Panc1 (cell line): ENCODE measurements at regions not wholly inside any gene's neighbourhood (a gene's known extent, or its start where the extent isn't known, plus 50 kb on each side); places are given as distances from the start of the nearest gene placed in this dataset.

Experiments used
- ATAC-seq: fragments of 200-7000 bp; cut with Tn5 transposase; 2 replicates; pipeline ENCODE4 v1.9.1; 2020; ENCODE audit warnings: mild to moderate bottlenecking, moderate library complexity
- BruUV-seq: library from RNA; stranded (reverse); fragments of 400-500 nt; replicated peaks from 2 replicates; lab custom pipeline; 2021; lab: Mats Ljungman, UMichigan
- CTCF ChIA-PET: fragments of 300-600 bp; sonication (Branson Sonifier 250); formaldehyde crosslinking; loops from one replicate; lab custom pipeline; 2022; ENCODE audit warnings: antibody characterized with exemption; lab: Charles Lee
- POLR2A ChIA-PET: fragments of 300-600 bp; sonication (Branson Sonifier 250); formaldehyde crosslinking; loops from one replicate; lab custom pipeline; 2022; ENCODE audit warnings: antibody characterized with exemption; lab: Charles Lee
- DNase-seq: peaks from one replicate; pipeline ENCODE4 v3.0.0-alpha.2; 2010; ENCODE audit warnings: low read depth, low spot score
- H3K27ac ChIP-seq: 2 replicates; pipeline ENCODE4 v1.5.1; 2011; ENCODE audit warnings: mild to moderate bottlenecking, low read length, inconsistent platforms
- H3K27me3 ChIP-seq: fragments of 200-500 bp; sonication (Bioruptor generic); 2 replicates; pipeline ENCODE4 v1.6.0; 2014; ENCODE audit warnings: low read length, inconsistent platforms; ENCODE audit not compliant: control insufficient read depth, insufficient read depth
- H3K36me3 ChIP-seq: fragments of 200-500 bp; sonication (Bioruptor generic); 2 replicates; pipeline ENCODE4 v1.5.1; 2014; ENCODE audit warnings: inconsistent platforms, mild to moderate bottlenecking, low read length, moderate library complexity; ENCODE audit not compliant: control insufficient read depth, insufficient read depth
- H3K4me1 ChIP-seq: 2 replicates; pipeline ENCODE4 v1.5.1; 2011; ENCODE audit warnings: inconsistent platforms, mild to moderate bottlenecking, low read length, moderate library complexity; ENCODE audit not compliant: control insufficient read depth, insufficient read depth
- H3K4me3 ChIP-seq, 2 experiments: 2 replicates each; pipeline ENCODE4 v1.5.1; 2011 to 2012; ENCODE audit warnings: low read depth in 2 of 2, low read length in 2 of 2, mild to moderate bottlenecking in 2 of 2, inconsistent platforms in 1 of 2, moderate library complexity in 1 of 2
- H3K9me3 ChIP-seq: fragments of 200-500 bp; sonication (Bioruptor generic); 2 replicates; pipeline ENCODE4 v1.5.1; 2014; ENCODE audit warnings: low read depth, mild to moderate bottlenecking, inconsistent platforms, low read length, moderate library complexity; ENCODE audit not compliant: control insufficient read depth, insufficient read depth
- POLR2AphosphoS5 ChIP-seq: IDR thresholded peaks from 2 replicates; pipeline ENCODE4 v1.6.1; 2012; ENCODE audit warnings: mild to moderate bottlenecking, low read depth, low read length, moderate library complexity
- SIN3A ChIP-seq: IDR thresholded peaks from 2 replicates; pipeline ENCODE4 v1.6.1; 2012; ENCODE audit warnings: low read depth, mild to moderate bottlenecking, low read length, moderate library complexity, borderline replicate concordance; ENCODE audit not compliant: insufficient read depth
- TCF7L2 ChIP-seq: IDR thresholded peaks from 2 replicates; pipeline ENCODE4 v1.6.1; 2011; ENCODE audit warnings: mild to moderate bottlenecking, low read depth, low read length, inconsistent platforms
- in situ Hi-C: cut with HindIII; loops from 2 replicates; pipeline ENCODE4 v1.10.0; 2016; ENCODE audit warnings: low sequenced_read_pairs, low pct_unique_long_range_greater_than_20kb
- intact Hi-C: fragments of 100-400 bp; cut with micrococcal nuclease; formaldehyde crosslinking; loops from one replicate; pipeline ENCODE4 v1.10.0; 2022; ENCODE audit not compliant: unreplicated experiment
- TF ChIP-seq, protein P1 (sequence below): fragments of 450-650 bp; IDR thresholded peaks from 2 replicates; pipeline ENCODE4 v1.5.1; 2017; ENCODE audit warnings: mild to moderate bottlenecking
- TF ChIP-seq, protein P2 (sequence below), 2 experiments: IDR thresholded peaks; 2 replicates each; pipeline ENCODE4 v1.6.1; 2011 to 2012; ENCODE audit warnings: low read depth in 2 of 2, control low read depth in 1 of 2, low read length in 1 of 2, mild to moderate bottlenecking in 1 of 2, moderate library complexity in 1 of 2; ENCODE audit not compliant: insufficient read depth in 1 of 2

DNA sequence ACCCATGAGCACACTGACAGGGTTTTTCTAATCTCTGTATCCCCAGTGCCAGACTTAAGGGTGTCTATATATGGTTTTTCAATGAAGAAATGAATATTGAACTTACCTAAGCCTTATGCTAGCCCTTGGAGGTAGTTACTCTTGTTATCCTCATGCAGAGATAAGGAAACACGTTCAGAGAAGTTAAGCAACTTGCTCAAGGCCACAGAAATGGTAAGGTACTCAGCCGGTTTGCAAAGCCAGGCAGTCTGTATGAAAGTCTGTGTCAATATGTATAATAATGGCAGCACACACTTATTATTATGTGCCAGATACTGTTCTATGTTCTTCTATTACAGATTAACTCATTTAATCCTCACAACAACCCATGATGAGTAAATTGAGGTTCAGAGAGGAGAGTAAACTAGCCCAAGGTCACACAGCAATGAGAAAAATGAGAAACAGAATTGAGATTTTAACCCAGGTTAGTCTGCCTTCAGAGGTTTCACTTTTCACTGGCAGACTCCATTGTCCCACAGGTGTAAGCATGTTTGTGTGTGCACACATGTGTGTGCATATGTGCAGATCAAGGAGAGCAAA is 54.6 kb upstream of the CSF3R start:
- no TSS peak for BruUV-seq
- POLR2A ChIA-PET = no interaction called here

DNA sequence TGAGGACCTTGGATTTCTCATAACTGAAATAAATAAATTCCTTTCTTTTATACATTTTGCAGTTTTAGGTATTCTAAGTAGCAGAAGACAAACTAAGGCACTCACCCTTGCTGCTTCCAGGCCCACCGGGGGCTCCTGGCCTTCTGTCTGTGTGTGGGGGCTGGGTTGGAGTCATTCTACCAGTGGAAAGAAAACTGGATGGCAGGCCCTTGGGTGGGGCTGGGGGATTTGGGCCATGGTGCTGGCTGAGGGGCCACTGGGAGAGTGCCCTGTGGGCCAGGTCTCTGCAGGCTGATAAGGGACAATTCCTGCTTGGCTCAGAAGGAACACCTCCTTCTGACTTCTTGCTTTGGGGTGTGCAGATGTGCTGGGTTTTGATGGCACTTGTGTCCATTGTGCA is 54.0 kb upstream of the CSF3R start:
- Histone ChIP-seq H3K4me1 (no peaks in the 10 kb centered on the region), H3K9me3 (no peaks in the 10 kb centered on the region), H3K4me3 (no peak overlapping the region), H3K27me3 (peaks cover 3% of the 10 kb centered on the region), H3K36me3 (no peaks in the 10 kb centered on the region), H3K27ac (no peak overlapping the region)
- ChIA-PET CTCF (no interaction called here), POLR2A (no interaction called here)
- TF ChIP-seq TCF7L2 (no peak), SIN3A (no peak), POLR2AphosphoS5 (no peak)
- TF ChIP-seq, protein P1, sequence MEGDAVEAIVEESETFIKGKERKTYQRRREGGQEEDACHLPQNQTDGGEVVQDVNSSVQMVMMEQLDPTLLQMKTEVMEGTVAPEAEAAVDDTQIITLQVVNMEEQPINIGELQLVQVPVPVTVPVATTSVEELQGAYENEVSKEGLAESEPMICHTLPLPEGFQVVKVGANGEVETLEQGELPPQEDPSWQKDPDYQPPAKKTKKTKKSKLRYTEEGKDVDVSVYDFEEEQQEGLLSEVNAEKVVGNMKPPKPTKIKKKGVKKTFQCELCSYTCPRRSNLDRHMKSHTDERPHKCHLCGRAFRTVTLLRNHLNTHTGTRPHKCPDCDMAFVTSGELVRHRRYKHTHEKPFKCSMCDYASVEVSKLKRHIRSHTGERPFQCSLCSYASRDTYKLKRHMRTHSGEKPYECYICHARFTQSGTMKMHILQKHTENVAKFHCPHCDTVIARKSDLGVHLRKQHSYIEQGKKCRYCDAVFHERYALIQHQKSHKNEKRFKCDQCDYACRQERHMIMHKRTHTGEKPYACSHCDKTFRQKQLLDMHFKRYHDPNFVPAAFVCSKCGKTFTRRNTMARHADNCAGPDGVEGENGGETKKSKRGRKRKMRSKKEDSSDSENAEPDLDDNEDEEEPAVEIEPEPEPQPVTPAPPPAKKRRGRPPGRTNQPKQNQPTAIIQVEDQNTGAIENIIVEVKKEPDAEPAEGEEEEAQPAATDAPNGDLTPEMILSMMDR = no peak
- BruUV-seq = no TSS peak
- in situ Hi-C loops = no loop called here
- DNase-seq (no peak), ATAC-seq (no peak)
- intact Hi-C loops = no loop called here

More for the DNA sequence above, 54.6 kb upstream of the CSF3R start:
- Histone ChIP-seq H3K27me3 (peaks cover 2% of the 10 kb centered on the region; the same call in 1 of the 2 replicates), H3K27ac (no peak overlapping the region), H3K4me3 (no peak overlapping the region), H3K4me1 (no peaks in the 10 kb centered on the region), H3K9me3 (no peaks in the 10 kb centered on the region), H3K36me3 (no peaks in the 10 kb centered on the region)
- DNase-seq = no peak
- in situ Hi-C loops = no loop called here
- CTCF ChIA-PET = no interaction called here
- TF ChIP-seq SIN3A (no peak), POLR2AphosphoS5 (no peak), TCF7L2 (no peak)
- TF ChIP-seq, protein P1 = no peak
- TF ChIP-seq, protein P2, sequence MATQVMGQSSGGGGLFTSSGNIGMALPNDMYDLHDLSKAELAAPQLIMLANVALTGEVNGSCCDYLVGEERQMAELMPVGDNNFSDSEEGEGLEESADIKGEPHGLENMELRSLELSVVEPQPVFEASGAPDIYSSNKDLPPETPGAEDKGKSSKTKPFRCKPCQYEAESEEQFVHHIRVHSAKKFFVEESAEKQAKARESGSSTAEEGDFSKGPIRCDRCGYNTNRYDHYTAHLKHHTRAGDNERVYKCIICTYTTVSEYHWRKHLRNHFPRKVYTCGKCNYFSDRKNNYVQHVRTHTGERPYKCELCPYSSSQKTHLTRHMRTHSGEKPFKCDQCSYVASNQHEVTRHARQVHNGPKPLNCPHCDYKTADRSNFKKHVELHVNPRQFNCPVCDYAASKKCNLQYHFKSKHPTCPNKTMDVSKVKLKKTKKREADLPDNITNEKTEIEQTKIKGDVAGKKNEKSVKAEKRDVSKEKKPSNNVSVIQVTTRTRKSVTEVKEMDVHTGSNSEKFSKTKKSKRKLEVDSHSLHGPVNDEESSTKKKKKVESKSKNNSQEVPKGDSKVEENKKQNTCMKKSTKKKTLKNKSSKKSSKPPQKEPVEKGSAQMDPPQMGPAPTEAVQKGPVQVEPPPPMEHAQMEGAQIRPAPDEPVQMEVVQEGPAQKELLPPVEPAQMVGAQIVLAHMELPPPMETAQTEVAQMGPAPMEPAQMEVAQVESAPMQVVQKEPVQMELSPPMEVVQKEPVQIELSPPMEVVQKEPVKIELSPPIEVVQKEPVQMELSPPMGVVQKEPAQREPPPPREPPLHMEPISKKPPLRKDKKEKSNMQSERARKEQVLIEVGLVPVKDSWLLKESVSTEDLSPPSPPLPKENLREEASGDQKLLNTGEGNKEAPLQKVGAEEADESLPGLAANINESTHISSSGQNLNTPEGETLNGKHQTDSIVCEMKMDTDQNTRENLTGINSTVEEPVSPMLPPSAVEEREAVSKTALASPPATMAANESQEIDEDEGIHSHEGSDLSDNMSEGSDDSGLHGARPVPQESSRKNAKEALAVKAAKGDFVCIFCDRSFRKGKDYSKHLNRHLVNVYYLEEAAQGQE (IDR thresholded peaks at IDR 0.05; ENCODE audit: insufficient read depth in 1 of 2, low read depth in 2 of 2, low read length in 1 of 2) = no peak
- intact Hi-C loops = no loop called here
- ATAC-seq = no peak
